Left renal cortex interstitium (tissue), 4 donors: ENCODE measurements at regions not wholly inside any gene's neighbourhood (a gene's known extent, or its start where the extent isn't known, plus 50 kb on each side); places are given as distances from the start of the nearest gene placed in this dataset.

Source experiments
- DNase-seq, 4 donors: peaks; one replicate each; pipeline ENCODE4 v3.0.0-alpha.2; 2013; ENCODE audit warnings: low read depth in 4 of 4, low spot score in 2 of 4, missing footprints in 1 of 4

DNA sequence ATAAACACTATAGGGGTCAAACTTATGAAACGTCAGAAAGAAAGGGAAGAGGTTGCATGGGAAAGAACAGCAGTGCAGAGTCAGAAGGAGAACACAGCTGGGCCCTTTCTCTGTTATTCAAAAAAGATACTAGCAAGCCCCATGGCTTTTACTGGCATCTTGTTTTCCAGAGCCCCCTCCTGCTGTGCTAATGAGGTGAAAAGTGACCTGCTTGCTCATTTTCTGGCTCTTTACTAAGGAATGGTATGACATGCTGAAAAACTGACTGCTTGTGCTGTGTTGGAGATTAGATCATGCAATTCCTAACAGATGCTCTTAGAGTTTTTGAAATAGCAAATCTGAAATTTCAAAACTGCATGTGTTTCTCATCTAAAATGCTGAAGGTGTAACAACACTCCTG is 541.6 kb upstream of the ALCAM start:
- DNase-seq = no peak

DNA sequence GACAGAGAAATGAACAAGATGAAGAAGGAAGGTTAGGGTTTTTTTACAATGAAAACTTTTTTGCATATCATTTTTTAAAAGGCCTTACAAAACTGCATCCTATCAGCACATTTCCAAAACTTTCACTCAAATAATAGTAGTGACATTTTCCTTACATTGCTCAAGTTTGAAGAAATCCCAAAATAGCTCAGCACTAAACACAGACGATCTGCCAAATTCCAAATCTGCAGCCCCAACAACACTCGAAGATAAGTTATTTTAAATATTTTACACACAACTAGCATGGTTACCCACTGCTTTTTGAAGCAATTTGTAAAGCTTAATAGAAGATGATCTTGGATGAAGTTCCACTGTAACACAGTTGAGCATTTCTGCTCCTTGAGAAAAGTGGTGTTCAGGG is 535.6 kb upstream of the ALCAM start:
- DNase-seq = no peak

DNA sequence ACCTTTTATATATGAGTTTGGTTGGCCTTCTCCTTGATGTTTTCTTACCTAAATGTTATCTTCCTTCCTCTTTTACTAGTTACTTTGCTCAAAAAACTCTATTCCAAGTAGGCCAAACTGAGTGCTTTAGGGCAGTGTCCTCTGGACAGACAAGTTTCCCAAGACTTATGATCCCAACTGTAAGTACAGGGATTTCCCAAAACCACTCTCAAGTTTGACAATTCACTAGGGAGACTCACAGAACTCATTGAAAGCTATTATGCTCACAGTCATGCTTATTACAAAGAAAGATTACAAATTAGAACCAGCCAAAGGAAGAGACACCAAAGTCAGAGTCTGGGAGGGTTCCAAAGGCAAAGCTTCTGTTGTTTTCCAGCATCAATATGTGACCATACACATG is 534.2 kb upstream of the ALCAM start:
- DNase-seq = no peak

DNA sequence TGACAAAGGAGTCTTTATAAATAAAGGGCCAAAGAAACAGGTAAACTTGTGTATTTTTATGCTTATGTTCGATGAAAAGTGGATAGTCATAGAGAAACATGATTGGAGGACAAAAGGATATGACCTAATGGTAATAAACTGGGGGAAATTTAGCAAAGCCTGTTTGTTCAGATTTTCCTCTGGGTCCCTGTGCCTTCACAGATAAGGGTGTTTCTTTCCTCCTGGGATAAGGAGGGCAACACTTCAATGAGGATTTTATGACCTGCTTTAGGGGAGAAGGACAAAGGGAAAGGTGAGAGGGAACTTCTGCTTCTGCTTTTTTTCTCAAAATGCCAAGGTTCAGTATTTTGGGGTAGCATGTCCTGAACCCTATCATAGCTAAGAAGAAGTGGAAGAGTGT is 531.3 kb upstream of the ALCAM start:
- DNase-seq = no peak

DNA sequence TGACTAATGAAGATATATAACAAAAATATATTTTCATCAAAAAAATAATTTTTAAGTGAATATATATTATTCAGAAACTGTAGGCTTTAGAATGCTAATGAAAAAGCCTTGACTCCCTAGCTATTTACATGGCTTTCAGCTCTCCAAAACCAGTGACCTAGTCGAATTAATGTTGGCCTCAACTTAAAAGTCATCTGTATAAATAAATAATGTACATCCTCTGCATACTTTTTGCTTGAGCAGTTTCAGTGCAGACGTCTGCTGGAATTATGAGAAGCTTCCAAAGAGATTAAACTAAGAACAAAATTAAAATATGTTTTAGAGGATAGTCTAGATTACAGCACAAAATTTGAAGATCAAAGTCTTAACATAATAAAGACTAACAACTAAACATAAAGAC is 520.4 kb upstream of the ALCAM start:
- no peak for DNase-seq

DNA sequence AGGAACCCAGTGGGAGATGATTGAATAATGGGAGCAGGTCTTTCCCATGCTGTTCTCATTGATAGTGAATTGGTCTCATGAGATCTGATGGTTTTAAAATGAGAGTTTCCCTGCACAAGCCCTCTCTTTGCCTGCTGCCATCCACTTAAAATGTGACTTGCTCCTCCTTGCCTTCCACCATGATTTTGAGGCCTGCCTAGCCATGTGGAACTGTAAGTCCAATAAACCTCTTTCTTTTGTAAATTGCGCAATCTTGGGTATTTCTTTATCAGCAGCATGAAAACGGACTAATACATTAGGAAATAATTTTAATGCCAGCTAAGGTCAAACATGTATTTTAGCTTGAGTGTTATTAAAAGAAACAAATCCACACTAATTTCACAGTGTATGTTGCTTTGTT is 517.6 kb upstream of the ALCAM start:
- DNase-seq = no peak

DNA sequence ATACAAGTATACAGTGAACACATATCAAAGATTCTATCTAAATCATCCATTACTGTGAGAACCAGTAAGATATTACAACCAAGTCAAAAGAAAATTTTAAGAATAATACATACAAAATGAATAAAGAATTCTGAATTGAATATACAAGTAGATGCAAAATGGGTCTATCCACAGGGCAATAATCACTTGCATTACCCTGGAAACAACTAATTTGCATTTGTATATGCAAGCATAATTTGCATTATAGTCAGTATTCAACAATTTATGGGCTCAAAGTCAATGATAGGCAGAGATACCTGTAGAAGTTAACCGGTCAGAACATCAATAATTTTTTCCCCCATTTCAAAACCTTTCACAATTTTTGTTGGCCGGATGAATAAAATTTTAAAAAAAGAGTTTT is 512.2 kb upstream of the ALCAM start:
- DNase-seq = no peak

DNA sequence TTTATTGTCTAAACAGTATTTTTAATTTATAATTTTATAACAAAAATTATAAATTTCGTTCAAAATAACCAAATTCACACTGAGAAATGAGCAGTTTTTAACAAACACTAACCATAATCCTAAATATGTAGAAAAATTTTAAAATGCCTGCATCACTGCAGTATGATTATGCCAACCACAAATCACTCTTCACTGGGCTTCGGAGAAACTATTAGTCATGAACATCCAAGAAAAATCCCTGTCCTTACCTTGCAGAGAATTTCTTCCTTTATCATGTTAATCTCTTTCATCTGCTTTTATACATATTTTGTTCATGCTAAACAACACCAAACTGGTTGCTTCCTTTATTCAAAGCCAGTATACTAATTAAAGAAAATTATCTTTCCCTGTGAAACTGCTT is 511.0 kb upstream of the ALCAM start:
- no peak for DNase-seq

DNA sequence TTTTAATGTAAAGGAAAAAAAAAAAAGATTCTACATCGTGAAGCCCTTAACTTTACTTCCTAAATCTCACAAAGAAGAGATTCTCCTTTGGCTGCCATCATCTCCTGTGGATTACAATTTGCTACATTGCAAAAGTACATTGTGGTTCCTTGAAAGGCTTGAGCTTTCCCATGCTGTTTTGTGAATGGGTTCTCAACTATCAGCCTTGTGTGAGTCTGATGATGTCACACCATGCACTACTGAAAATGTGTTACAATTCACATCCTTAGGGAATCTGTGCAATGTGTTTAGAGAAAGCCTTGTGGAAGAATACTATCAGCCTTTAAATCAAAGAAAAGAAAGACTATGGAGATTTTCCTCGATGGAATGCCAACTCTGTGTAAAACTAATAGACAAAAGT is 510.0 kb upstream of the ALCAM start:
- no peak for DNase-seq

DNA sequence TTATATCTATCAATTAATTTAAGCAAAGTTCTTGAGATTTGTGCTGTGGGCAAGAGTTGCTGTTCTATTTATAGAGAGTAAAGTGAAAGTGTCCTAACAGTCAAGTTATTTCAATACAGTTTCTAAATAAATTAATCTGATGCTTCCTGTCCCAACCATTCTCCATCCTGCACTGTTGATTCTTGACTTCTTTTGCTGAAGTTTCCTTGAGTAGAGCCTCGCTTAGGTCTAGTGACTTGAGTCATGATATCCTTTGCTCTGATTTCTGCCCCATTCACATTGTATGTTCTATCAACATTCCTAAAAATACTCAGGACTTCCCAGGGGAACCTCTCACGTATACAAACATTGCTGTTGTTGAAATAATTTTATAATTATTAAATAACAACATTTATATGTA is 498.4 kb upstream of the ALCAM start:
- no peak for DNase-seq

DNA sequence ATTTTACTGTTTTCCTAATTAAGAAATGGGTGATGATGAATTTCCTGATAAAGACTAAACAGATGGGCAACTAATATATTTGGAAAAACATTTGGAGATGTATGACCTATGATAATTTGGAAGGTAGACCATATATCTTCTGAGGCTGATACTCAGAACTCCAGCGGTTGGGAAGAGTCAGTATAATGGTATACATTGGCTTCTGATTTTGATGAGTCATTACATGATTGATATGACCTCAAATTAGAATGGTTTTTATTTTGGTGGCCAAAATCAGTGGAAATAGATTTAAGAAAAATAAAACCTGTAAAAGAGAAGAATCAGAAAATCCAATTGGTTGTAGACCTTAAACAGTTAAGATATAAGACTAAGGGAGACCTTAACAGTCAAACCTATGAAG is 496.4 kb upstream of the ALCAM start:
- DNase-seq = no peak

DNA sequence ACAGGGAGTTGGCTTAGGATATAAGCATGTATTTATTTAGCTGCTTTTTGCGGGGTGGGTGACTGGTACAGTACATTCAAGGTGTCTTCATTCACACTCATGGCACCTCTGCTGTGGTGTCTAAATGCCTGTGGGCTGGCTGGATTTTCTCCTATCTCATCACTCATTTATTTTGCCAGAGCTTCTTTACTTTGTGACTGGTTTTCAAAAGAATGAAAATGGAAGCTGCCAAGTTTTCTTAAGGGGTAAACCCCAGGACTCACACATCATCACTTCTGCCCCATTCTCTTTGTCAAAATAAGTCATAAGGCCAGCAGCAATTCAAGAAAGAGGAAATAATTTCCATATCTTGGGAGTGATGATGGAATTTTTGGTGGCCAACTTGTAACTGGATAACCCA is 493.4 kb upstream of the ALCAM start:
- DNase-seq = no peak

DNA sequence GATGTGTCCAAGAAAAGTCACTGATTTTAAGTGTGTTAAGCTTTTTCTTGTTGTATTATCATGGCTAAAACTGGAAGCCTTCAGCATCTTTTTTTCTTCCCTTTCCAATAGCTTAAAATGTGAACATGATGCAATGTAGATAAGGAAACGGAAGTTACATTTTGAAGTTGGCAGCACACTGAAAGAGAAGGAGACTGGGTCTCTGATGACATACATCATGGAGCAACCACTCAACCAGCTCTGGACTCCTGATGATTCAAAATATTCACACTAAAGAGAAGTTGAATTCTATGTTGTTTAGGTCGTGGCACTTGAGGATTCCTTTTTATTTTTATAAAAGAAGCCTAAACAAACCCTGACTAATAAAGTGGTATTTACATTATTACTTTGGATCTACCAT is 488.3 kb upstream of the ALCAM start:
- DNase-seq = no peak

DNA sequence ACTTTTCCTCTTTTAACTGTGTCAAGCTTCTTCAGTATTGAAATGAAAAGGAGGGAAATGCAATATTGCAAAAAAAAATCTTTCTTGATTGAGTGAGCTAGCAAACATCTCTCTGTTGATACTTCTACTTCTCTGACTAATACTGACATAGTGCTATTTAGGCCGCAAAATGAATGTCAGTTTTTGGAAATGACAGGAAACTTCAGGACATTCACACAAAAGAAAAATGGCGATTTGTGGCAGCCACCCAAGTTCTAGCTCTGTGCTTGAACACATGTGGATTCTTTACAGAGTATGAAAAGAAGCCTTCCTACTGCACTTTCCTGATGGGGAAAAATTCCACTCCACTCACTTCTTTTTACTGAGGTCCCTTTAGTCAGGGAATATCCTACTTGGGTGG is 486.8 kb upstream of the ALCAM start:
- no peak for DNase-seq

DNA sequence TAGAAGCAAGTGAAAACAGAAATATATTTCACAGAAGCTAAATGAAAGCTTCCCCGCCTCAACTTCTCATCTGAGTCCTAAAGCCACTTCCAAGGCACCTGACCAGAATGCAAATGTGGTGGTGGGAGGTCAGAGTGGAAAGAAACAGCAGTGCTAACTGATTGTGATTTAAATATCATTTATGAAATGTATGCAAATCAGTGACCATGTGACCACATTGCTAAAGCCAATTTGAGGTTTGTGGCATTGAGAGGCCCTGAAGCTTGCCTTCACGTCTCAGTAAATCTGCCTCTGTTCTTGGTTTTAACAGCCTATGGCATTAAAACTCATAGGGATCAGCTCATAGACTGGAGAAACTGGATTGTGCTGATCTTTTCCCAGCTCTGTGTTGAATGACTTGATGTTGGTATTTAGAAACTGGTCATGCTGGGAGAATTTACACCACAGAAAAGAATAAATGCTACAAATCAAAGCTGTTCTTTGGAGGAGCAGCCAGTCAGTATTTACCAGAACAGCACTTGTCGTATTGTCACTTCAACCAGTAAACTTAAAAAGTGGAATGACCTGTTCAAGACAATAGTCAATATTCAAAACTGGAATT is 481.4 kb upstream of the ALCAM start:
- DNase-seq = no peak

DNA sequence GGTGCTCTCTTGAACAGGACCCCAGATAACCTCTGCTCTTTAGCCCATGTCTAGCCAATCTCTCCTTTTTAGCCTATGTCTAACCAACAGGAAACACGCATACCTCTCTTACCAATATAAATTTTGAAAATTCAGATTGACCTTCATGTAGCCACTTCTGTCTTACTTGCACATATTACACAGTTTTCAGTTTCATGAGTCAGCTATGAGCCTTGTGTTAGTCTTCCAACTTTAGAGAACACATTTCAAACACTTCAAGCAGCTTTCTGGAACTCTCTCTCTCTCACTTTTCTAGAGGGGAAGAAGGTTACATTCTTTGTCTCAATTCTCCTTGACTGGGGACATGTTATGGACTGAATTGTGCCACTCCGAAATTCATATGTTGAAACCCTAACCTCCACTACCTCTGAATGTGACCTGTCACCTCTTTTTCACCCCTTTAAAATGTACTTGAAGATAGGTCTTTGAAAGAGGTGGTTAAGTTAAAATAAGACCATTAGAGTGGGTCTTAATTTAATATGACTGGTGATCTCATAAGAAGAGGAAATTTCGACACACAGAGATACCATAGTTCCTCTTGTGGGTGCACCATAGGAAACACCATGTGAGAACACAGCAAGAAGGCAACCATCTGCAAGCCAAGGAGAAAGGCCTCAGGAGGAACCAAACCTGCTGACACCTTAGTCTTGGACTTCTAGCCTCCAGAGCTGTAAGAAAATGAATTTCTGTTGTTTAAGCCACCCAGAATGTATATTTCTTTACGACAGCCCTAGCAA is 480.3 kb upstream of the ALCAM start:
- DNase-seq = no peak

DNA sequence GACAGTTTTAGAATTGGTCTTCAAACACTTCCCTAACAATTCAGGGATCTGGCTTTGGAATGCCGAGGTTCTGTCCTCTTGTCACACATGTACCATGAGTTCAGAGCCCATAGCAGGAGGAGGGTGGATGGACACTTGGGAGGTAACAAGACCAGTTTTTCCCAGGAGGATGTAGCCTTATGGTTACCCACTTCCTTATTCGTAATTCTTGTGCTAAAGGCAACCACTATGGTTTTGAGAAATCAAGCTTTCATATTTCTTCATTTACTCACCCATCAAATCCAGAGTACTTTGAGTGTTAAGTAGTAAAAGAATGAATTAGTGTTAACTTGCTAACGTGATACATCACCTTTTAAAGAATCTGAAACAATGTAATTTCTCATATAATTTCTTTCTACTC is 479.6 kb upstream of the ALCAM start:
- DNase-seq = no peak

DNA sequence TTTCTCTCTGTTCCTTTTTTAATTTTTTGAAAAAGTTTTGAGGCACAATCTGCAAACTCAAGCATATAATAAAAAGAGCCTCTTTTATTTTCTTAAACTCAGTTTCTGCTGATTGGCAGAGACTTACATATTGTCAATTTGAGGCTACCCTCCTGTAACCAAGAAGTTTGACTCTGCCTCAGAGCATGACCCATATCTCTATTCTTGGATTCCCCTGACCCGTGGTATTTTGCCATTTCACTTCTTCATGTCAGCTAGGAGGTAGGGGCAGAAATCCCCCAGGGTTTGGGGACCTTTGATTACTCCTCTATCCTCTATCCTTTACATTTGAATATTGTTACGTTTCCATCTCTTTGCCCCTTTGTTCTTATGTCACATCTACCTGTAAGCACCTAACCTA is 479.1 kb upstream of the ALCAM start:
- no peak for DNase-seq

DNA sequence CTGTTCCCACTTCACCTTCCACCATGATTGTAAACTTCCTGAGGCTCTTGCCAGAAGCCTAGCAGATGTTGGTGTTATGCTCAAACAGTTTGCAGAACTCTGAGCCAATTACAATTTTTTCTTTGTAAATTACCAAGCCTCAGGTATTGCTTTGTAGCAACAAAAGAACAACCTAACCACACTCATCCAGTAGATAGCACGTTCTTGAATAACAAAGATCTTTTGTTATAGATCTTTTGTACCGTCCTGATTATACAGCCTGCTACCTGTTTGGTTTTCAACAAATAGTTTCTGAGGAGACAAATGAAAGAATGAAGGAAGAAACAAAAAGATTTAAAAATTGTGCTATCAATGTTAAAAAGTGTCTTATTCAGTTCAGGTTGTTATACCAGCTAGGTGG is 474.7 kb upstream of the ALCAM start:
- no peak for DNase-seq

DNA sequence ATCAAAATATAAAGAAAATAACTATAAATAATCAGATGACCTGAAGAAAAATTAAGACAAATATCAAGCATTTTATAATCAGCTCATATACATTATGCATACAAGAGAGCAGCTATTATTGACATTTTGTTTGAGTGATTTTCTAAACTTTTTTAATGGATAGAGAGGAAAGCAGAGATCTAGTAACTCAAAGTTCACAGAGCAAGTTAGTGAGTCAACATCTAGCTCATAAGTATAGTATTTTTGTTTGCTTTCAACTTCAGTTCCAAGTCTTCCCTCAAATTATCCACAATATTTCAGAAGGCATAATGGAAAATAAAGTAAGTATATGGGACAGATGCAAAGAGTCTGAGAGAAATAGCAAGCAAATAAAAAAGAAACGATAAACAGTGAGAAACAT is 470.1 kb upstream of the ALCAM start:
- DNase-seq = no peak

DNA sequence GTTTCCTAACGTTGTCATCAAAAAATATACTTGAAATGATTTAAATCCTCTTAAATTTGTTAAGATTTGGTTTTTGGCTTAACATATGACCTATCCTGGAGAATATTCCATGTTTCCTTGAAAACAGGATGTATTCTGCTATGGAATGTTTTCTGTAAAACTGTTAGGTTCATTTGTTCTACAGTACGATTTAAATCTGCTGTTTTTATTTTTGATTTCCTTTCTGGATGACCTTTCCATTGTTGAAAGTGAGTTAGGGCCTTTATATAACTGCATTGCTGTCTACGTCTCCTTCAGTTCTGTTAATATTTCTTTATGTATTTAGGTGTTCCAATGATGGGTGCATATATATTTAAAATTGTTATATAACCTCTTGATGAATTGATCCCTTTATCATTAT is 465.3 kb upstream of the ALCAM start:
- no peak for DNase-seq

DNA sequence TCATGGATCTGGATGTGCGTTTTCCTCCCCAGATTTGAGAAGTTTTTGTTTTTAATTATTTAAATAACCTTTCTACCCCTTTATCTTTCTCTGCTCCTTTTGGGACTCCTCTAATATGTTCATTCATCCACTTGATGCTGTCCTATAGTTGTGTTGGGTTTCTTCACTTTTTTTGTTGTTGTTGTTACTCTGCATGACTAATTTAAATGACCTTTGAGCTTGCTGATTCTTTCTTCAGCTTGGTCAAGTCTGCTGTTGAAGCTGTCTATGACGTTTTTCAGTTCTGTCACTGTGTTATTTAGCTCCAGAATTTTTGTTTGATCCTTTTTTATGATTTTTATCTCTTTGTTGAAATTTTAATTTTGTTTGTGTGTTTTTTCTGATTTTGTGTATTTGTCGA is 463.6 kb upstream of the ALCAM start:
- DNase-seq = no peak
